ENCODE measurements at regions not wholly inside any gene's neighbourhood (a gene's known extent, or its start where the extent isn't known, plus 50 kb on each side); places are given as distances from the start of the nearest gene placed in this dataset.

DNA sequence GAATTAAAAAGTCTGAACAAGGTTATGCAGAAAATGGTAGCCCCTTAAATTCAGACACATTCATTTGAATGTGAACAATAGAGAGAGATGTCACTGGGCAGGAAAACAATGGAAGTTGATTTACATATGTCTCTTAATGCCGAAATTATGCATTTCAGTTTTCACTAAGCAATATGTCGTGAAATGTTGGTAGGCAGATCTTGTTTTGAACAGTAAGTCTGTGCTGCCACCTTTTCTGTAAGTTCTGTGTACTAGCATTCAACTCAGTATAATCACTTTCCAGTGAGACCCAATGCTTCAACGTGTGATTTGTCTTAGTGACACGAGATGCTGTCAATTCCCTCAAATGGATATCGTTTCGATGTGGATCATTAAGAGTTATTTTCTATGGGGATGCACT, 222.7 kb upstream of the VCX3A start:
- H3K27ac Mint-ChIP-seq = no peak overlapping the region
- H3K9me3 Mint-ChIP-seq (ENCODE audit: insufficient read depth) = no peaks in the 10 kb centered on the region

DNA sequence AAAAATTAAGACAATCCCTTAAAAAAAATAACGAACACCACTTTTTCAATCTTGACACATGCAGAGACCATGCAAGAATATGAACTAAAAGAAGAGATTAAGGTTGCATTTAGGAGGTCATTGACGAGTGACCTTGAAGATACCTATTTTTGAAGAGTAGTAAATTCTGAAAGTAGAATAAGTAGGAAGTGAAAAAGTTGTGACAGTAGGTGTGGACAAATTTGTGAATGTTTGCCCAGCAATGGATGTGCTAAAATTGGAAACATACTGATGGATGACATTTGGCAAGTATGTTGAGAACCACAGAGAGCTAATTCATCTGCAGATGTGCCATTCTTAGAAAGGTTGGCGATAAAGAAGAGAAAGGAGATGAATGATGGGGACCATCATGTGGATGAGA, 213.7 kb upstream of the VCX3A start:
- H3K36me3 ChIP-seq (replicated peaks in 1 of 2; ENCODE audit: control extremely low read depth in 1 of 2, control insufficient read depth in 1 of 2, extremely low read depth in 1 of 2, insufficient read depth in 2 of 2, low read length in 1 of 2) = no peaks in the 10 kb centered on the region
- DNase-seq (no peak), ATAC-seq (ENCODE audit: low read depth) (no peak)
- POLR2A ChIA-PET = no interaction called here
- TF ChIP-seq, protein P1, sequence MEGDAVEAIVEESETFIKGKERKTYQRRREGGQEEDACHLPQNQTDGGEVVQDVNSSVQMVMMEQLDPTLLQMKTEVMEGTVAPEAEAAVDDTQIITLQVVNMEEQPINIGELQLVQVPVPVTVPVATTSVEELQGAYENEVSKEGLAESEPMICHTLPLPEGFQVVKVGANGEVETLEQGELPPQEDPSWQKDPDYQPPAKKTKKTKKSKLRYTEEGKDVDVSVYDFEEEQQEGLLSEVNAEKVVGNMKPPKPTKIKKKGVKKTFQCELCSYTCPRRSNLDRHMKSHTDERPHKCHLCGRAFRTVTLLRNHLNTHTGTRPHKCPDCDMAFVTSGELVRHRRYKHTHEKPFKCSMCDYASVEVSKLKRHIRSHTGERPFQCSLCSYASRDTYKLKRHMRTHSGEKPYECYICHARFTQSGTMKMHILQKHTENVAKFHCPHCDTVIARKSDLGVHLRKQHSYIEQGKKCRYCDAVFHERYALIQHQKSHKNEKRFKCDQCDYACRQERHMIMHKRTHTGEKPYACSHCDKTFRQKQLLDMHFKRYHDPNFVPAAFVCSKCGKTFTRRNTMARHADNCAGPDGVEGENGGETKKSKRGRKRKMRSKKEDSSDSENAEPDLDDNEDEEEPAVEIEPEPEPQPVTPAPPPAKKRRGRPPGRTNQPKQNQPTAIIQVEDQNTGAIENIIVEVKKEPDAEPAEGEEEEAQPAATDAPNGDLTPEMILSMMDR (IDR thresholded peaks at IDR 0.05) = no peak
- no peak for TF ChIP-seq EZH2 (IDR thresholded peaks at IDR 0.05; ENCODE audit: borderline replicate concordance, insufficient read depth, low read depth, low read length, poor library complexity, severe bottlenecking)
- WGBS (ENCODE audit: insufficient coverage) = 100% methylated on average over 1 of the region's 3 CpGs
- CTCF ChIA-PET = no interaction called here
- H3K4me2 ChIP-seq (replicated peaks; ENCODE audit: low read depth, low read length, poor library complexity, severe bottlenecking) = no peak overlapping the region
- H3K4me1 ChIP-seq (ENCODE audit: control insufficient read depth in 2 of 2, insufficient read depth in 2 of 2, low read length in 2 of 2) = peaks cover 0 to 10% of the 10 kb centered on the region in 2 donors
- H4K20me1 ChIP-seq (ENCODE audit: control insufficient read depth, insufficient read depth, low read length, poor library complexity, severe bottlenecking) = no peaks in the 10 kb centered on the region
- no peak overlapping the region for H3K4me3 ChIP-seq (ENCODE audit: control extremely low read depth in 1 of 5, extremely low read depth in 1 of 5, insufficient read depth in 1 of 5, low read depth in 2 of 5, low read length in 4 of 5)
- intact Hi-C loops (cut with micrococcal nuclease) = no loop called here
- no peaks in the 10 kb centered on the region for H3K27me3 Mint-ChIP-seq
- H3K27ac ChIP-seq (ENCODE audit: low read length in 2 of 2) = no peak overlapping the region
- no peak overlapping the region for H2AFZ ChIP-seq (ENCODE audit: insufficient read depth, low read depth, low read length, poor library complexity, severe bottlenecking)
- H3K9me3 Mint-ChIP-seq (ENCODE audit: insufficient read depth) = no peaks in the 10 kb centered on the region
- no peak overlapping the region for H3K4me3 Mint-ChIP-seq
- no peaks in the 10 kb centered on the region for H3K79me2 ChIP-seq (ENCODE audit: control insufficient read depth, insufficient read depth, low read length)
- H3K9ac ChIP-seq (ENCODE audit: low read length) = no peak overlapping the region
- no peaks in the 10 kb centered on the region for H3K27me3 ChIP-seq (replicated peaks in 1 of 4; ENCODE audit: control extremely low read depth in 1 of 4, control insufficient read depth in 3 of 4, insufficient read depth in 4 of 4, low read length in 3 of 4)
- peaks cover 4% of the 10 kb centered on the region for H3K4me1 Mint-ChIP-seq
- H3K9me3 ChIP-seq (ENCODE audit: control extremely low read depth in 1 of 3, control insufficient read depth in 2 of 3, insufficient read depth in 1 of 3, low read length in 2 of 3) = no peaks in the 10 kb centered on the region
- H3K27ac Mint-ChIP-seq = no peak overlapping the region

More for the DNA sequence above, 222.7 kb upstream of the VCX3A start:
- Histone ChIP-seq H3K9me3 (ENCODE audit: control extremely low read depth in 1 of 3, control insufficient read depth in 2 of 3, insufficient read depth in 1 of 3, low read length in 2 of 3) (no peaks in the 10 kb centered on the region), H3K4me3 (ENCODE audit: control extremely low read depth in 1 of 5, extremely low read depth in 1 of 5, insufficient read depth in 1 of 5, low read depth in 2 of 5, low read length in 4 of 5) (no peak overlapping the region), H4K20me1 (ENCODE audit: control insufficient read depth, insufficient read depth, low read length, poor library complexity, severe bottlenecking) (no peaks in the 10 kb centered on the region), H2AFZ (ENCODE audit: insufficient read depth, low read depth, low read length, poor library complexity, severe bottlenecking) (no peak overlapping the region), H3K4me1 (ENCODE audit: control insufficient read depth in 2 of 2, insufficient read depth in 2 of 2, low read length in 2 of 2) (no peaks in the 10 kb centered on the region), H3K36me3 (replicated peaks in 1 of 2; ENCODE audit: control extremely low read depth in 1 of 2, control insufficient read depth in 1 of 2, extremely low read depth in 1 of 2, insufficient read depth in 2 of 2, low read length in 1 of 2) (no peaks in the 10 kb centered on the region), H3K4me2 (replicated peaks; ENCODE audit: low read depth, low read length, poor library complexity, severe bottlenecking) (no peak overlapping the region), H3K27me3 (replicated peaks in 1 of 4; ENCODE audit: control extremely low read depth in 1 of 4, control insufficient read depth in 3 of 4, insufficient read depth in 4 of 4, low read length in 3 of 4) (no peaks in the 10 kb centered on the region), H3K79me2 (ENCODE audit: control insufficient read depth, insufficient read depth, low read length) (no peaks in the 10 kb centered on the region), H3K9ac (ENCODE audit: low read length) (no peak overlapping the region), H3K27ac (ENCODE audit: low read length in 2 of 2) (no peak overlapping the region)
- CTCF ChIA-PET = interaction anchor here (0.7 kb wide), 1 partner anchor 182 kb away, joined by 3 read pairs; no protein-coding TSS in a partner anchor
- no peaks in the 10 kb centered on the region for H3K27me3 Mint-ChIP-seq
- WGBS (ENCODE audit: insufficient coverage) = no CpG with 5 or more reads among the region's 6 CpGs
- TF ChIP-seq, protein P1 (IDR thresholded peaks at IDR 0.05) = no peak
- TF ChIP-seq EZH2 (IDR thresholded peaks at IDR 0.05; ENCODE audit: borderline replicate concordance, insufficient read depth, low read depth, low read length, poor library complexity, severe bottlenecking) = no peak
- no peak for ATAC-seq (ENCODE audit: low read depth)
- intact Hi-C loops (cut with micrococcal nuclease) = no loop called here
- H3K4me1 Mint-ChIP-seq = no peaks in the 10 kb centered on the region
- POLR2A ChIA-PET = no interaction called here
- no peak for DNase-seq
- no peak overlapping the region for H3K4me3 Mint-ChIP-seq

Data from B cell (primary cell).